ENCODE measurements at regions not wholly inside any gene's neighbourhood (a gene's known extent, or its start where the extent isn't known, plus 50 kb on each side); places are given as distances from the start of the nearest gene placed in this dataset.

GRCh38 chr4:111802191-111802590 lies 343.1 kb upstream of the FAM241A start:
- TF ChIP-seq CTCF (IDR thresholded peaks at IDR 0.05; ENCODE audit: low read depth, low read length), result no peak

DNA sequence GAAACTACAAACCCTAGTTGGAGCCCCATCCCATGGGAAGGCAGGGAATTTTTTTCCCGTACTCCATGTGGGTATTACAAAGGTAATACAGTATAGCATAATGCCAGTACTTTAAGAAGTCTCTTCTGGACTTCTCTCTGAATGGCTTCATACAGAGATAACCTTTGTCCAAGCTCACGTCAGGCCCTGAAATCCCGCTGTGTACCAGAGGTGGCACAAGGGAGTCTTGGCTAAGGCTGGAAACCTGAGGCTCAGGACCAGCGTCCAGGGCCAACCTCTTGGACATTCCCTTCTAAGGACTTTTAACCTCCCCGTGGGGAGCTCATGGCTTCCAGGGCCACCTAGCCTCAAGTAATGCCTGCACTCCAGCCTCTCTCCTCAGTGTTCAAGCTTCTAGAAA lies 338.9 kb upstream of the FAM241A start:
- H3K4me3 ChIP-seq (ENCODE audit: low read depth, low read length), result no peak overlapping the region
- TF ChIP-seq CTCF (IDR thresholded peaks at IDR 0.05; ENCODE audit: low read depth, low read length), result no peak

More at GRCh38 chr4:111802191-111802590, 343.1 kb upstream of the FAM241A start:
- no peak overlapping the region for H3K4me3 ChIP-seq (ENCODE audit: low read depth, low read length)

DNA sequence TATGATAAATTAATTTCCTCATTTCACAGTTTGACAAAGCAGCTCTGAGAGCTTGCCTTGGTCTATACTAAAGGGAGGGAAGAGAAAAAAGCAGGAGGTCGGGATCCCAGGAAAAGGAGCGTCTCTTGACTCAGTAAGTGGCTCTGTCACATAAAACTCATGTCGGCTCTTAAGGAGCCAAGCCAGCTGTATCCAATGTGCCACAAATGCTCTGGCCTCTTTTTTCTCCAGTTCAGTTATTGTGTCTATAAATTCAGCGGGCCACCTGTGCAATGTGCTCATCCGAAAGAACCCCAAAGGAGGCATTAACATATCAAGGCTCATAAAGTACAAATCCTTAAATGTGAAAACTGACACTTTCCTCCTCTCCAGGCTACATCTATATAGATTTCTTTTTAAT lies 337.7 kb upstream of the FAM241A start:
- TF ChIP-seq CTCF (IDR thresholded peaks at IDR 0.05; ENCODE audit: low read depth, low read length), result no peak
- no peak overlapping the region for H3K4me3 ChIP-seq (ENCODE audit: low read depth, low read length)

- H3K4me3 ChIP-seq (ENCODE audit: low read depth, low read length), result no peak overlapping the region
- TF ChIP-seq CTCF (IDR thresholded peaks at IDR 0.05; ENCODE audit: low read depth, low read length), result no peak
Measured at GRCh38 chr4:111808174-111808573, 337.1 kb upstream of the FAM241A start.

DNA sequence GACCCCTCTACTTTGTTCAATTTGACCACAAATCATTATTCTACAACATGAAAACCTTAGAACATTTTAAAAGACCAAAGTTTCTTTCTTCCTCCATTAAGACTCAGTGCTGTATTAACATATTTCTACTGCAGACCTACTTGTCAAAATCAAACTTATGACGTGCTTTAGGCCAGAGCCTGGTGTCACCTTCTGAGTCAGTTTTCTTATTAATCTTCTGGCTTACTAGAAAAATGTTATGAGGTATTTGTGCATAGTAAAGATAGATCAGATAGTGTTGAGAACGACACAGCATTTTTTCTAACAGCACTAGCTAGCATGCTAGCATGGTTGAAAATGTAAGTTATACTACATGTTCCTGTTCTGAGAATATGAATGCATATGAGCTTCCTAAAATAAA lies 333.6 kb upstream of the FAM241A start:
- TF ChIP-seq CTCF (IDR thresholded peaks at IDR 0.05; ENCODE audit: low read depth, low read length), result no peak
- H3K4me3 ChIP-seq (ENCODE audit: low read depth, low read length), result no peak overlapping the region

DNA sequence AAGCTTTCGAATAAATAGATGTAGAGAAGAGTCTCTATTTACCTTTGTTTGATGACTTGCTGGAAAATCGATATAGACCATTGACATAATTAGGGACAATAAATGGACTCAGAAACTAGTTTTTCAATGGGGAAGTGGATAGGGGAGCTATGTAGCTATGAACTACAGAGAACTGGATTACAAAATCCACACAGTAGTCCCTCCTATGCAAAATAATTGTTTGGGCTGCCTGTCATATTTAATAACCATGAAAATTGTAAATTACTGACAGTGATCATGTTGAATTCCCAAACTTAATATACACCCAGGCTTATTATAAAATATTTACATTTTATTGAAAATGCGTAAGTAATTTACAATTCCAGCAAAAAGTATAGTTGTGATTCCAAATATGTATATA lies 333.1 kb upstream of the FAM241A start:
- no peak overlapping the region for H3K4me3 ChIP-seq (ENCODE audit: low read depth, low read length)
- TF ChIP-seq CTCF (IDR thresholded peaks at IDR 0.05; ENCODE audit: low read depth, low read length), result no peak

- TF ChIP-seq CTCF (IDR thresholded peaks at IDR 0.05; ENCODE audit: low read depth, low read length), result no peak
- no peak overlapping the region for H3K4me3 ChIP-seq (ENCODE audit: low read depth, low read length)
Measured at GRCh38 chr4:111812760-111813159, 332.5 kb upstream of the FAM241A start.
